ENCODE measurements at regions not wholly inside any gene's neighbourhood (a gene's known extent, or its start where the extent isn't known, plus 50 kb on each side); places are given as distances from the start of the nearest gene placed in this dataset.

- TF ChIP-seq CTCF (IDR thresholded peaks at IDR 0.05) = no peak
- no peak for TF ChIP-seq EP300 (IDR thresholded peaks at IDR 0.05)
- TF ChIP-seq POLR2A (IDR thresholded peaks at IDR 0.05; ENCODE audit: low read depth) = no peak
Measured at GRCh38 chr2:184256611-184257010, 341.7 kb upstream of the ZNF804A start.

All from esophagus muscularis mucosa (tissue), 4 donors.